ENCODE measurements at regions not wholly inside any gene's neighbourhood (a gene's known extent, or its start where the extent isn't known, plus 50 kb on each side); places are given as distances from the start of the nearest gene placed in this dataset.

DNA sequence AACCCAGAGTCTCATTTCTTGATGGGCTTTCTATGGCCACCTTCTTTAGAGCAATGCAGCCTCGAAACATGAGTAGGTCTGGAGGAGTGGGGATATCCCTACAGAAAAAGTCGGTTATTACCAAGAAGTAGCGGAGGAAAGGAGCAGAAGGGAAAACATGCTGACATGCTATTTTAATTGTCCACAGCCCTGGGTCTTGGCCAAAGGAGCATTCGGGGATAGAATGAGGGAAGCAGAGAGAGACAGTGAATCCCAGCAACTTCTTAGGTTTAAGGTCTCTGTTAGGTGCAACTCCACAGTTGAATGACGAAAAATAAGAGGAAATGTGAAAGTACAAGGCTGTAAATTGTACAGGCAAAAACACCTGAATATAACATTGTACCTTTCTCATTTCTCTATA lies 506.7 kb upstream of the CDH18 start:
- 75% methylated on average over 4 of the region's 5 CpGs for WGBS
- Histone ChIP-seq H3K4me2 (ENCODE audit: low read length, poor library complexity, severe bottlenecking) (no peak overlapping the region), H2BK120ac (ENCODE audit: low read depth, low read length) (no peak overlapping the region), H3K27me3 (ENCODE audit: control insufficient read depth in 1 of 2, insufficient read depth in 1 of 2, low read length in 2 of 2) (no peaks in the 10 kb centered on the region), H2AK5ac (ENCODE audit: low read length, severe bottlenecking) (no peak overlapping the region), H3K79me1 (replicated peaks; ENCODE audit: low read length, poor library complexity, severe bottlenecking) (no peaks in the 10 kb centered on the region), H3K23ac (ENCODE audit: low read length in 2 of 2) (no peak overlapping the region), H3K27ac (ENCODE audit: low read length, poor library complexity, severe bottlenecking) (no peak overlapping the region), H4K8ac (ENCODE audit: low read length) (no peak overlapping the region), H3K18ac (ENCODE audit: low read depth in 1 of 2, low read length in 2 of 2) (no peak overlapping the region), H3K4me1 (ENCODE audit: control insufficient read depth, insufficient read depth, low read depth, low read length) (no peaks in the 10 kb centered on the region), H2BK12ac (ENCODE audit: low read length in 2 of 2) (no peak overlapping the region), H3K4ac (ENCODE audit: low read depth in 1 of 2, low read length in 2 of 2) (no peak overlapping the region), H4K91ac (ENCODE audit: low read length) (no peak overlapping the region), H3K14ac (ENCODE audit: low read length in 2 of 2) (no peak overlapping the region), H2BK5ac (ENCODE audit: low read depth, low read length, poor library complexity, severe bottlenecking) (no peak overlapping the region), H3K4me3 (ENCODE audit: insufficient read depth in 1 of 2, low read depth in 1 of 2, low read length in 2 of 2) (no peak overlapping the region), H3K36me3 (ENCODE audit: control insufficient read depth in 1 of 2, insufficient read depth in 2 of 2, low read depth in 1 of 2, low read length in 2 of 2) (no peaks in the 10 kb centered on the region), H3K9me3 (ENCODE audit: control insufficient read depth, low read length) (no peaks in the 10 kb centered on the region), H3K9ac (ENCODE audit: low read length) (no peak overlapping the region), H2AFZ (ENCODE audit: low read depth, low read length) (no peak overlapping the region), H2BK15ac (ENCODE audit: low read depth, poor library complexity, severe bottlenecking) (no peak overlapping the region)
- no peak for DNase-seq

GRCh38 chr5:20486826-20487225 lies 498.8 kb upstream of the CDH18 start:
- H4K91ac ChIP-seq (ENCODE audit: low read length): no peak overlapping the region
- no peaks in the 10 kb centered on the region for H3K79me1 ChIP-seq (replicated peaks; ENCODE audit: low read length, poor library complexity, severe bottlenecking)
- no peaks in the 10 kb centered on the region for H3K36me3 ChIP-seq (ENCODE audit: control insufficient read depth in 1 of 2, insufficient read depth in 2 of 2, low read depth in 1 of 2, low read length in 2 of 2)
- no peak overlapping the region for H3K4ac ChIP-seq (ENCODE audit: low read depth in 1 of 2, low read length in 2 of 2)
- H3K4me1 ChIP-seq (ENCODE audit: control insufficient read depth, insufficient read depth, low read depth, low read length): no peaks in the 10 kb centered on the region
- H2AFZ ChIP-seq (ENCODE audit: low read depth, low read length): no peak overlapping the region
- H2BK120ac ChIP-seq (ENCODE audit: low read depth, low read length): no peak overlapping the region
- no peak overlapping the region for H3K14ac ChIP-seq (ENCODE audit: low read length in 2 of 2)
- H3K4me3 ChIP-seq (ENCODE audit: insufficient read depth in 1 of 2, low read depth in 1 of 2, low read length in 2 of 2): no peak overlapping the region
- H3K18ac ChIP-seq (ENCODE audit: low read depth in 1 of 2, low read length in 2 of 2): no peak overlapping the region
- H3K4me2 ChIP-seq (ENCODE audit: low read length, poor library complexity, severe bottlenecking): no peak overlapping the region
- no peaks in the 10 kb centered on the region for H3K27me3 ChIP-seq (ENCODE audit: control insufficient read depth in 1 of 2, insufficient read depth in 1 of 2, low read length in 2 of 2)
- H2BK12ac ChIP-seq (ENCODE audit: low read length in 2 of 2): no peak overlapping the region
- no peak overlapping the region for H2AK5ac ChIP-seq (ENCODE audit: low read length, severe bottlenecking)
- H3K9ac ChIP-seq (ENCODE audit: low read length): no peak overlapping the region
- 60% methylated on average over 4 of the region's 4 CpGs for WGBS
- no peak overlapping the region for H2BK5ac ChIP-seq (ENCODE audit: low read depth, low read length, poor library complexity, severe bottlenecking)
- H3K9me3 ChIP-seq (ENCODE audit: control insufficient read depth, low read length): no peaks in the 10 kb centered on the region
- H3K23ac ChIP-seq (ENCODE audit: low read length in 2 of 2): no peak overlapping the region
- no peak overlapping the region for H2BK15ac ChIP-seq (ENCODE audit: low read depth, poor library complexity, severe bottlenecking)
- no peak for DNase-seq
- no peak overlapping the region for H4K8ac ChIP-seq (ENCODE audit: low read length)
- peak overlapping the region; percentile 1 for H3K27ac ChIP-seq (ENCODE audit: low read length, poor library complexity, severe bottlenecking)

- H3K4me1 ChIP-seq (ENCODE audit: control insufficient read depth, insufficient read depth, low read depth, low read length): no peaks in the 10 kb centered on the region
- H3K27ac ChIP-seq (ENCODE audit: low read length, poor library complexity, severe bottlenecking): no peak overlapping the region
- no peak overlapping the region for H2BK15ac ChIP-seq (ENCODE audit: low read depth, poor library complexity, severe bottlenecking)
- no peaks in the 10 kb centered on the region for H3K36me3 ChIP-seq (ENCODE audit: control insufficient read depth in 1 of 2, insufficient read depth in 2 of 2, low read depth in 1 of 2, low read length in 2 of 2)
- no peaks in the 10 kb centered on the region for H3K27me3 ChIP-seq (ENCODE audit: control insufficient read depth in 1 of 2, insufficient read depth in 1 of 2, low read length in 2 of 2)
- no peak overlapping the region for H2BK5ac ChIP-seq (ENCODE audit: low read depth, low read length, poor library complexity, severe bottlenecking)
- no peak overlapping the region for H2BK12ac ChIP-seq (ENCODE audit: low read length in 2 of 2)
- H3K18ac ChIP-seq (ENCODE audit: low read depth in 1 of 2, low read length in 2 of 2): no peak overlapping the region
- no peak overlapping the region for H2BK120ac ChIP-seq (ENCODE audit: low read depth, low read length)
- H3K4me3 ChIP-seq (ENCODE audit: insufficient read depth in 1 of 2, low read depth in 1 of 2, low read length in 2 of 2): no peak overlapping the region
- H2AK5ac ChIP-seq (ENCODE audit: low read length, severe bottlenecking): no peak overlapping the region
- DNase-seq: no peak
- no peak overlapping the region for H3K23ac ChIP-seq (ENCODE audit: low read length in 2 of 2)
- H2AFZ ChIP-seq (ENCODE audit: low read depth, low read length): no peak overlapping the region
- no peak overlapping the region for H3K14ac ChIP-seq (ENCODE audit: low read length in 2 of 2)
- WGBS: no CpG with 5 or more reads among the region's 1 CpG
- H4K8ac ChIP-seq (ENCODE audit: low read length): no peak overlapping the region
- no peaks in the 10 kb centered on the region for H3K79me1 ChIP-seq (replicated peaks; ENCODE audit: low read length, poor library complexity, severe bottlenecking)
- no peaks in the 10 kb centered on the region for H3K9me3 ChIP-seq (ENCODE audit: control insufficient read depth, low read length)
- H3K4ac ChIP-seq (ENCODE audit: low read depth in 1 of 2, low read length in 2 of 2): no peak overlapping the region
- H3K4me2 ChIP-seq (ENCODE audit: low read length, poor library complexity, severe bottlenecking): no peak overlapping the region
- H3K9ac ChIP-seq (ENCODE audit: low read length): no peak overlapping the region
- no peak overlapping the region for H4K91ac ChIP-seq (ENCODE audit: low read length)
These were observed 488.0 kb upstream of the CDH18 start for GRCh38 chr5:20476016-20476415.

- Histone ChIP-seq H2BK15ac (ENCODE audit: low read depth, poor library complexity, severe bottlenecking) (no peak overlapping the region), H4K8ac (ENCODE audit: low read length) (no peak overlapping the region), H2BK12ac (ENCODE audit: low read length in 2 of 2) (no peak overlapping the region), H3K27me3 (ENCODE audit: control insufficient read depth in 1 of 2, insufficient read depth in 1 of 2, low read length in 2 of 2) (no peaks in the 10 kb centered on the region), H3K18ac (ENCODE audit: low read depth in 1 of 2, low read length in 2 of 2) (no peak overlapping the region), H3K4me3 (ENCODE audit: insufficient read depth in 1 of 2, low read depth in 1 of 2, low read length in 2 of 2) (no peak overlapping the region), H3K9ac (ENCODE audit: low read length) (no peak overlapping the region), H2AK5ac (ENCODE audit: low read length, severe bottlenecking) (no peak overlapping the region), H3K4ac (ENCODE audit: low read depth in 1 of 2, low read length in 2 of 2) (no peak overlapping the region), H3K23ac (ENCODE audit: low read length in 2 of 2) (no peak overlapping the region), H3K4me2 (ENCODE audit: low read length, poor library complexity, severe bottlenecking) (no peak overlapping the region), H3K27ac (ENCODE audit: low read length, poor library complexity, severe bottlenecking) (no peak overlapping the region), H4K91ac (ENCODE audit: low read length) (no peak overlapping the region), H3K9me3 (ENCODE audit: control insufficient read depth, low read length) (no peaks in the 10 kb centered on the region), H3K14ac (ENCODE audit: low read length in 2 of 2) (no peak overlapping the region), H2BK120ac (ENCODE audit: low read depth, low read length) (no peak overlapping the region), H3K79me1 (replicated peaks; ENCODE audit: low read length, poor library complexity, severe bottlenecking) (no peaks in the 10 kb centered on the region), H2BK5ac (ENCODE audit: low read depth, low read length, poor library complexity, severe bottlenecking) (no peak overlapping the region), H3K36me3 (ENCODE audit: control insufficient read depth in 1 of 2, insufficient read depth in 2 of 2, low read depth in 1 of 2, low read length in 2 of 2) (no peaks in the 10 kb centered on the region), H2AFZ (ENCODE audit: low read depth, low read length) (no peak overlapping the region), H3K4me1 (ENCODE audit: control insufficient read depth, insufficient read depth, low read depth, low read length) (no peaks in the 10 kb centered on the region)
- WGBS: 100% methylated on average over 1 of the region's 1 CpG
- DNase-seq: no peak
These were observed 483.0 kb upstream of the CDH18 start for GRCh38 chr5:20470997-20471396.
